HG03521 (cell line): ENCODE measurements at regions not wholly inside any gene's neighbourhood (a gene's known extent, or its start where the extent isn't known, plus 50 kb on each side); places are given as distances from the start of the nearest gene placed in this dataset.
"Not testable (repeated sequence)": the region's sequence is repeated elsewhere in the genome, so short reads cannot be mapped to it uniquely, and the experiment has no call there.

Experiments
- ATAC-seq: cut with Tn5 transposase; IDR thresholded peaks from one replicate; pipeline ENCODE4 v1.9.1; 2021; ENCODE audit warnings: mild to moderate bottlenecking, moderate library complexity; ENCODE audit not compliant: unreplicated experiment

- no peak for ATAC-seq
Measured at GRCh38 chrX:138874271-138874935, 162.9 kb upstream of the FGF13 start.

- not testable (repeated sequence) for ATAC-seq
Measured at GRCh38 chrX:138873640-138874039, 162.1 kb upstream of the FGF13 start.

- no peak for ATAC-seq
Measured at GRCh38 chrX:138872537-138872936, 161.0 kb upstream of the FGF13 start.

GRCh38 chrX:138871739-138872138 is 160.2 kb upstream of the FGF13 start:
- ATAC-seq: no peak

- no peak for ATAC-seq
Measured at GRCh38 chrX:138866643-138867042, 155.1 kb upstream of the FGF13 start.

- ATAC-seq: no peak
Measured at GRCh38 chrX:138865093-138865649, 153.7 kb upstream of the FGF13 start.

GRCh38 chrX:138859421-138859820 is 147.9 kb upstream of the FGF13 start:
- ATAC-seq: no peak

GRCh38 chrX:138858951-138859350 is 147.4 kb upstream of the FGF13 start:
- ATAC-seq: no peak

GRCh38 chrX:138858438-138858837 is 146.9 kb upstream of the FGF13 start:
- ATAC-seq: no peak

GRCh38 chrX:138856881-138857604 is 145.5 kb upstream of the FGF13 start:
- ATAC-seq: no peak

GRCh38 chrX:138853936-138854335 is 142.4 kb upstream of the FGF13 start:
- no peak for ATAC-seq

- no peak for ATAC-seq
Measured at GRCh38 chrX:138849521-138849920, 138.0 kb upstream of the FGF13 start.

- no peak for ATAC-seq
Measured at GRCh38 chrX:138847930-138848329, 136.4 kb upstream of the FGF13 start.

GRCh38 chrX:138845786-138846185 is 134.3 kb upstream of the FGF13 start:
- no peak for ATAC-seq

GRCh38 chrX:138807400-138807799 is 95.9 kb upstream of the FGF13 start:
- ATAC-seq: not testable (repeated sequence)

GRCh38 chrX:138794246-138794645 is 82.7 kb upstream of the FGF13 start:
- no peak for ATAC-seq

- no peak for ATAC-seq
Measured at GRCh38 chrX:138791551-138791950, 80.0 kb upstream of the FGF13 start.

- no peak for ATAC-seq
Measured at GRCh38 chrX:138788771-138789170, 77.3 kb upstream of the FGF13 start.

GRCh38 chrX:138778576-138778909 is 67.0 kb upstream of the FGF13 start:
- not testable (repeated sequence) for ATAC-seq

- not testable (repeated sequence) for ATAC-seq
Measured at GRCh38 chrX:138777908-138778575, 66.5 kb upstream of the FGF13 start.

GRCh38 chrX:138777230-138777629 is 65.7 kb upstream of the FGF13 start:
- ATAC-seq: no peak

GRCh38 chrX:138775517-138775916 is 64.0 kb upstream of the FGF13 start:
- no peak for ATAC-seq
